ENCODE measurements at regions not wholly inside any gene's neighbourhood (a gene's known extent, or its start where the extent isn't known, plus 50 kb on each side); places are given as distances from the start of the nearest gene placed in this dataset.

DNA sequence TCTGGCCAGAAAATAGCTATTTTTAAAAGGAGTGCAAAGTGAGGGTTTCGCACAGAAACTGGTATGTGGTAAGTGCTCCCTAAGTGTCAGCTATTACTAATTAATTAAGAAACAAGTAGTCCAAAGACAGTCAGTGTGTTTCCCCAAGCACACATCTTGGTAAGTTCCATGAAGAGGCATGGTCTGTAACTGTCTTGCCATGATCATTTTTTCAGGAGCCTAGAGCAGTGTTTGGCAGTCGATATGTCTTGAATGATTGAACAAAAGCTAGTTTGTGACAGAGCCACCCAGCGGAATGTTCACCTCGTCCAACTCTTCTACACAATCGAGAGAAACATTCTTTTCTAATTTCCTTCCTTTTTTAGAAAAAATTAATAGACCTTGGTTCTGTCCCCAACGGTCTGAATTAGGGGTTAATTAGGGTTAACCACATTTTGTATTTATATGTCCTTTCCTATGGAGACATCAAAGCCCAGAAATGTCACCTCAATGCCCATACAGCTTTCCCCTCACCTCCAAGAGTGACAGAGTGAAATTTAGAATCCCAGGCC lies 57.6 kb upstream of the FTH1 start:
- Histone ChIP-seq H2AFZ (ENCODE audit: insufficient read depth, low read depth, low read length, poor library complexity, severe bottlenecking) (peak overlapping the region; percentile 46), H3K9ac (ENCODE audit: low read length) (peak overlapping the region; percentile 8)

DNA sequence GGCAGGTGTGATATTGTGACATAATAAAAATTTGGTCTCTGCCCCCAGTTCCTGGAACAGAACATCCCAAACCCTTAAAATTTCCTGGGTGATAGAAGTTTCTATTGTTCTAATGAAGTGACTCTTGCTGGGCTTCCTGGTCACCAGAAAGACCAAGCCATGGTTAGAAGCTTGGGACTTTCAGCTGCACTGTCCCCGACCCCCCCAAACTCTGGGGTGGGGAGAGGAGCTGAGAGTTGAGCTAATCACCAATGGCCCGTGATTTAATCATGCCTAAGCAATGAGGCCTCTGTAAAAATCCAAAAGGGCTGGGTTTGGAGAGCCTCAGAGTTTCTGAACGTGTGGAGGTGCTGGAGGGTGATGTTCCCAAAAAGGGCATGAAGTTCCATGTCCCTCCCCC lies 54.8 kb upstream of the FTH1 start:
- Histone ChIP-seq H3K4me1 (ENCODE audit: control insufficient read depth in 2 of 2, insufficient read depth in 2 of 2, low read length in 2 of 2) (peaks cover 21 to 29% of the 10 kb centered on the region in 2 donors), H3K9ac (ENCODE audit: low read length) (no peak overlapping the region), H3K36me3 (replicated peaks in 1 of 2; ENCODE audit: control extremely low read depth in 1 of 2, control insufficient read depth in 1 of 2, extremely low read depth in 1 of 2, insufficient read depth in 2 of 2, low read length in 1 of 2) (no peaks in the 10 kb centered on the region), H3K27me3 (replicated peaks in 1 of 4; ENCODE audit: control extremely low read depth in 1 of 4, control insufficient read depth in 3 of 4, insufficient read depth in 4 of 4, low read length in 3 of 4) (no peaks in the 10 kb centered on the region), H3K4me2 (replicated peaks; ENCODE audit: low read depth, low read length, poor library complexity, severe bottlenecking) (no peak overlapping the region), H4K20me1 (ENCODE audit: control insufficient read depth, insufficient read depth, low read length, poor library complexity, severe bottlenecking) (no peaks in the 10 kb centered on the region), H3K9me3 (ENCODE audit: control extremely low read depth in 1 of 3, control insufficient read depth in 2 of 3, insufficient read depth in 1 of 3, low read length in 2 of 3) (peaks cover 1 to 16% (median 9%) of the 10 kb centered on the region in 3 donors), H3K4me3 (ENCODE audit: control extremely low read depth in 1 of 5, extremely low read depth in 1 of 5, insufficient read depth in 1 of 5, low read depth in 2 of 5, low read length in 4 of 5) (no peak overlapping the region), H3K79me2 (ENCODE audit: control insufficient read depth, insufficient read depth, low read length) (no peaks in the 10 kb centered on the region), H3K27ac (ENCODE audit: low read length in 2 of 2) (no peak overlapping the region), H2AFZ (ENCODE audit: insufficient read depth, low read depth, low read length, poor library complexity, severe bottlenecking) (no peak overlapping the region)
- ATAC-seq (ENCODE audit: low read depth), result no peak
- DNase-seq, result no peak
- CTCF ChIA-PET, result interaction anchor here (1.3 to 1.5 kb wide), 2 partner anchors 60 to 123 kb away, joined by 3 read pairs; no protein-coding TSS in a partner anchor
- Mint-ChIP-seq H3K27me3 (no peaks in the 10 kb centered on the region), H3K9me3 (ENCODE audit: insufficient read depth) (peaks cover 10% of the 10 kb centered on the region), H3K27ac (no peak overlapping the region), H3K4me1 (peaks cover 29% of the 10 kb centered on the region), H3K4me3 (no peak overlapping the region)
- WGBS (ENCODE audit: insufficient coverage), result 83% methylated on average over 1 of the region's 3 CpGs
- TF ChIP-seq, protein P1, sequence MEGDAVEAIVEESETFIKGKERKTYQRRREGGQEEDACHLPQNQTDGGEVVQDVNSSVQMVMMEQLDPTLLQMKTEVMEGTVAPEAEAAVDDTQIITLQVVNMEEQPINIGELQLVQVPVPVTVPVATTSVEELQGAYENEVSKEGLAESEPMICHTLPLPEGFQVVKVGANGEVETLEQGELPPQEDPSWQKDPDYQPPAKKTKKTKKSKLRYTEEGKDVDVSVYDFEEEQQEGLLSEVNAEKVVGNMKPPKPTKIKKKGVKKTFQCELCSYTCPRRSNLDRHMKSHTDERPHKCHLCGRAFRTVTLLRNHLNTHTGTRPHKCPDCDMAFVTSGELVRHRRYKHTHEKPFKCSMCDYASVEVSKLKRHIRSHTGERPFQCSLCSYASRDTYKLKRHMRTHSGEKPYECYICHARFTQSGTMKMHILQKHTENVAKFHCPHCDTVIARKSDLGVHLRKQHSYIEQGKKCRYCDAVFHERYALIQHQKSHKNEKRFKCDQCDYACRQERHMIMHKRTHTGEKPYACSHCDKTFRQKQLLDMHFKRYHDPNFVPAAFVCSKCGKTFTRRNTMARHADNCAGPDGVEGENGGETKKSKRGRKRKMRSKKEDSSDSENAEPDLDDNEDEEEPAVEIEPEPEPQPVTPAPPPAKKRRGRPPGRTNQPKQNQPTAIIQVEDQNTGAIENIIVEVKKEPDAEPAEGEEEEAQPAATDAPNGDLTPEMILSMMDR (IDR thresholded peaks at IDR 0.05), result no peak
- TF ChIP-seq EZH2 (IDR thresholded peaks at IDR 0.05; ENCODE audit: borderline replicate concordance, insufficient read depth, low read depth, low read length, poor library complexity, severe bottlenecking), result no peak
- POLR2A ChIA-PET, result interaction anchor here (0.5 kb wide), 1 partner anchor 90 kb away, joined by 3 read pairs; no protein-coding TSS in a partner anchor
- intact Hi-C loops (cut with micrococcal nuclease), result no loop called here

More for the DNA sequence above, 57.6 kb upstream of the FTH1 start:
- no peaks in the 10 kb centered on the region for H3K79me2 ChIP-seq (ENCODE audit: control insufficient read depth, insufficient read depth, low read length)
- Mint-ChIP-seq H3K4me1 (peaks cover 23% of the 10 kb centered on the region), H3K4me3 (peak overlapping the region; percentile 56), H3K27ac (peak overlapping the region; percentile 87), H3K9me3 (ENCODE audit: insufficient read depth) (peaks cover 10% of the 10 kb centered on the region), H3K27me3 (peaks cover 3% of the 10 kb centered on the region)
- H3K36me3 ChIP-seq (replicated peaks in 1 of 2; ENCODE audit: control extremely low read depth in 1 of 2, control insufficient read depth in 1 of 2, extremely low read depth in 1 of 2, insufficient read depth in 2 of 2, low read length in 1 of 2), result no peaks in the 10 kb centered on the region
- no peaks in the 10 kb centered on the region for H4K20me1 ChIP-seq (ENCODE audit: control insufficient read depth, insufficient read depth, low read length, poor library complexity, severe bottlenecking)
- H3K9me3 ChIP-seq (ENCODE audit: control extremely low read depth in 1 of 3, control insufficient read depth in 2 of 3, insufficient read depth in 1 of 3, low read length in 2 of 3), result peaks cover 1 to 18% (median 9%) of the 10 kb centered on the region in 3 donors
- H3K27ac ChIP-seq (ENCODE audit: low read length in 2 of 2), result peak overlapping the region; percentile 75 to 79
- ChIA-PET CTCF (interaction anchor here (1.1 to 2.7 kb wide), 4 partner anchors 56 to 126 kb away, joined by 5 to 15 read pairs (median 8); no protein-coding TSS in a partner anchor), POLR2A (interaction anchor here (0.6 to 2.6 kb wide), 3 partner anchors 58 to 61 kb away, joined by 3 to 11 read pairs (median 4); partner anchors contain the start of gene FTH1)
- no peak for DNase-seq
- H3K4me1 ChIP-seq (ENCODE audit: control insufficient read depth in 2 of 2, insufficient read depth in 2 of 2, low read length in 2 of 2), result peaks cover 15 to 19% of the 10 kb centered on the region in 2 donors
- TF ChIP-seq, protein P1 (IDR thresholded peaks at IDR 0.05), result no peak
- H3K4me3 ChIP-seq (ENCODE audit: control extremely low read depth in 1 of 5, extremely low read depth in 1 of 5, insufficient read depth in 1 of 5, low read depth in 2 of 5, low read length in 4 of 5), result peak overlapping the region in 4 of 5 experiments; percentile 6 to 30 (median 16)
- no CpG with 5 or more reads among the region's 6 CpGs for WGBS (ENCODE audit: insufficient coverage)
- peaks cover 0 to under 1% (median 0%) of the 10 kb centered on the region in 4 experiments for H3K27me3 ChIP-seq (replicated peaks in 1 of 4; ENCODE audit: control extremely low read depth in 1 of 4, control insufficient read depth in 3 of 4, insufficient read depth in 4 of 4, low read length in 3 of 4)
- no peak for ATAC-seq (ENCODE audit: low read depth)
- H3K4me2 ChIP-seq (replicated peaks; ENCODE audit: low read depth, low read length, poor library complexity, severe bottlenecking), result peak overlapping the region; percentile 44
- intact Hi-C loops (cut with micrococcal nuclease), result loop anchor here (1.0 to 5.0 kb wide), 4 partner anchors 17 to 133 kb away; partner anchors contain the start of gene FADS3

Data from B cell (primary cell).